Upper lobe of right lung (tissue), 1 donor: ENCODE measurements at regions not wholly inside any gene's neighbourhood (a gene's known extent, or its start where the extent isn't known, plus 50 kb on each side); places are given as distances from the start of the nearest gene placed in this dataset.

Experiments used
- ATAC-seq: fragments of 200-7000 bp; cut with Tn5 transposase; one replicate; pipeline ENCODE4 v1.9.1; 2020; ENCODE audit warnings: mild to moderate bottlenecking, moderate library complexity
- DNase-seq: peaks from one replicate; pipeline ENCODE4 v3.0.0-alpha.2; 2020
- H3K27ac ChIP-seq: fragments of 200-600 bp; one replicate; pipeline ENCODE4 v1.8.0; 2022
- H3K27me3 ChIP-seq: fragments of 200-600 bp; one replicate; pipeline ENCODE4 v1.8.0; 2022; ENCODE audit warnings: mild to moderate bottlenecking
- H3K36me3 ChIP-seq: fragments of 200-600 bp; one replicate; pipeline ENCODE4 v1.8.0; 2022
- H3K4me1 ChIP-seq: fragments of 200-600 bp; one replicate; pipeline ENCODE4 v1.8.0; 2022
- H3K4me3 ChIP-seq: fragments of 200-600 bp; one replicate; pipeline ENCODE4 v1.8.0; 2022; ENCODE audit warnings: mild to moderate bottlenecking
- H3K9me3 ChIP-seq: fragments of 200-600 bp; one replicate; pipeline ENCODE4 v1.8.0; 2022
- intact Hi-C: fragments of 100-400 bp; cut with DNase I; formaldehyde crosslinking; loops from one replicate; pipeline ENCODE4 v1.11.0; 2022
- TF ChIP-seq, protein P1 (sequence below): fragments of 200-600 bp; IDR thresholded peaks from one replicate; pipeline ENCODE4 v1.8.0; 2022; ENCODE audit warnings: antibody characterized with exemption
- donor health status: DM: no; HTN: yes; CAD: no; lungs with severe emphysema.

DNA sequence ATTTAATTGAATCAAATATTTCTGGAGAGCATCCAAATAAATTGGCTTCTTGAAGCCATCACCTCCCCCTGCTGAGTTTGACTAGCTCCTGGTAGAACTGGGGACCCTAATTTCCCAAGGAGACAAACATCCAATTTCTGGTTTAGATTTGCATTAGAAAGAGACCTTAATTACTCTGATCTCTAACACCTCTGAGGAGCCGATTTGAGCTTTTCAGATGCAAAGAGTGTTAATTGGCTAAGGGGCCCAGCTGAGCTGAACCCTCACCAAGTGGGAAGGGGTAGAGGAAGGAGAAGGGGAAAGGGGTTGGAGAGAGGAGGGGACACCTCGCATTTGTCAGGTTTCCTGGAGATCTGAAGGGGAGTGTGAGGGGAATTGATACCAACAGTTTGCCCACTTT lies 145.4 kb upstream of the SHB start:
- Histone ChIP-seq H3K27ac (no peak overlapping the region), H3K27me3 (no peaks in the 10 kb centered on the region), H3K36me3 (no peaks in the 10 kb centered on the region), H3K9me3 (no peaks in the 10 kb centered on the region), H3K4me1 (no peaks in the 10 kb centered on the region), H3K4me3 (no peak overlapping the region)
- no peak for DNase-seq
- TF ChIP-seq, protein P1, sequence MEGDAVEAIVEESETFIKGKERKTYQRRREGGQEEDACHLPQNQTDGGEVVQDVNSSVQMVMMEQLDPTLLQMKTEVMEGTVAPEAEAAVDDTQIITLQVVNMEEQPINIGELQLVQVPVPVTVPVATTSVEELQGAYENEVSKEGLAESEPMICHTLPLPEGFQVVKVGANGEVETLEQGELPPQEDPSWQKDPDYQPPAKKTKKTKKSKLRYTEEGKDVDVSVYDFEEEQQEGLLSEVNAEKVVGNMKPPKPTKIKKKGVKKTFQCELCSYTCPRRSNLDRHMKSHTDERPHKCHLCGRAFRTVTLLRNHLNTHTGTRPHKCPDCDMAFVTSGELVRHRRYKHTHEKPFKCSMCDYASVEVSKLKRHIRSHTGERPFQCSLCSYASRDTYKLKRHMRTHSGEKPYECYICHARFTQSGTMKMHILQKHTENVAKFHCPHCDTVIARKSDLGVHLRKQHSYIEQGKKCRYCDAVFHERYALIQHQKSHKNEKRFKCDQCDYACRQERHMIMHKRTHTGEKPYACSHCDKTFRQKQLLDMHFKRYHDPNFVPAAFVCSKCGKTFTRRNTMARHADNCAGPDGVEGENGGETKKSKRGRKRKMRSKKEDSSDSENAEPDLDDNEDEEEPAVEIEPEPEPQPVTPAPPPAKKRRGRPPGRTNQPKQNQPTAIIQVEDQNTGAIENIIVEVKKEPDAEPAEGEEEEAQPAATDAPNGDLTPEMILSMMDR, result no peak
- intact Hi-C loops, result no loop called here
- no peak for ATAC-seq

DNA sequence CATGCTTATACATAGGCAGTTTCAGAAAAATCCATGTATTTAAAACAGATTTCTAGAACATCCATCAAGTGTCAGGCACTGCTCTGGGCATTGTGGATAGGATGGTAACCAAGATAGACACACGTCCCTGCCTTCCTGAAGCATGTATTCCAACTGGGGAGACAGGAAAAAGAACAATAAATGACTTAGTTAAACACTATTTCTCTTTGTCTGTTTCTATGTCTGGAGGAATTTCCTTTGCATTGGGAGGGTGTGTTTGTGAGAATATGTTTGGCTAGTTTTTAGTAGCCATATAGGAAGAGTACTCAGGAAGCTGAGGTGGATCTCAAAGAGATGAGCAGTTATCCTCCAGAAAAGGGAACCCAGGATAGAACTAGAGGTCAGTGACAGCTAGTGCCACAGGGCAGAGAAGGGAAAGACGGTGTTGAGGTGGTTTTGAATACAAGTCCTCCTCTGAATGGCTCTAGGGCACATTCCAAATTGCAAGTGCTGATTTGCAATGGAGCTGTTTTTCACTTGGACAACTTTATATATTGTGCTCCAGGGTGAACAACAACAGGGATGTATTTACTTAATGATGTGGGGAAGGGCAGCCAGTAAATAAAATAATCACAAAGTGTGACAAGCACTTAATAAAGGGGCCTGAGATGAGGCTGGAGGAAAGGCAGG lies 144.7 kb upstream of the SHB start:
- Histone ChIP-seq H3K36me3 (no peaks in the 10 kb centered on the region), H3K27ac (no peak overlapping the region), H3K27me3 (no peaks in the 10 kb centered on the region), H3K9me3 (no peaks in the 10 kb centered on the region), H3K4me1 (no peaks in the 10 kb centered on the region), H3K4me3 (no peak overlapping the region)
- DNase-seq (no peak), ATAC-seq (no peak)
- TF ChIP-seq, protein P1, result no peak
- intact Hi-C loops, result no loop called here

DNA sequence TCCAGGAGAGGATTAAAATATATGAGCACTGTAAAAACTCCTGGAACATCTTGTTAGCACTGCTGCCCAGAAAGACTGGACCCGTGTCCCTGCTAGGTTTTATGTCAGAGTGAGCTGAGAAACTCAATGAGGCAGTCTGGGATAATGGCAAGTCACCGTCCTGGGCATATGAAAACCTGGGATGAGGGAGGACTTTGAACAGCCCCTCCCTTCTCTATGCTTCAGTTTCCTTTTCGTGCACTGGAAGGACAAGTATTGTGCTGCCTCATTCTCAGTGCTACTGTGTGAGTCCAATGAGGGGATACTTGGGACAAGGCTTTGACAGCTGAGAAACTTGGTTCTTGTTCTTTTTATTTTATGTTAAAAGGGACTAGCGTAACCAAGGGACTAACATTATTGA lies 143.0 kb upstream of the SHB start:
- H3K4me1 ChIP-seq, result no peaks in the 10 kb centered on the region
- H3K36me3 ChIP-seq, result no peaks in the 10 kb centered on the region
- intact Hi-C loops, result no loop called here
- TF ChIP-seq, protein P1, result no peak
- peaks cover 3% of the 10 kb centered on the region for H3K9me3 ChIP-seq
- DNase-seq (no peak), ATAC-seq (no peak)
- no peak overlapping the region for H3K27ac ChIP-seq
- H3K4me3 ChIP-seq, result no peak overlapping the region
- no peaks in the 10 kb centered on the region for H3K27me3 ChIP-seq

DNA sequence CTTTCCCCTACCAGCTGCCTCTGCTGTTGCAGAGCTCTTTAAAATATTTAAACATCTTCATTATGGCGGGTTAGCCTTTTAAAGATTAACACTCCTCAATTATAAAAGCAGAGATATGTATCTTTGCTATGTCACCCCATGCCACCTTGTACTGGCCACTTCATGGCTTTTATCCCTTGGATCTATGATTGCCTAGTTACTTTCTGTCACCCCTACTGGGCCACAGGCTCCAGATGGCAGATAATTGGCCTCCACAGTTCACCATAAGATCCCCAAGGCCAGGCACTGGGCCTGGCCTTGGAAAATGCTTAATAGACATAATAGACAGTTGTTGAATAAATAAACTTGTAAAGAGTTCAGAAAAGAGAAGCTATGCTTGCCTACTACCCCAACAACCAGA lies 142.0 kb upstream of the SHB start:
- intact Hi-C loops, result no loop called here
- Histone ChIP-seq H3K27me3 (no peaks in the 10 kb centered on the region), H3K9me3 (peaks cover 3% of the 10 kb centered on the region), H3K36me3 (no peaks in the 10 kb centered on the region), H3K27ac (no peak overlapping the region), H3K4me3 (no peak overlapping the region), H3K4me1 (no peaks in the 10 kb centered on the region)
- DNase-seq, result no peak
- TF ChIP-seq, protein P1, result no peak
- no peak for ATAC-seq

DNA sequence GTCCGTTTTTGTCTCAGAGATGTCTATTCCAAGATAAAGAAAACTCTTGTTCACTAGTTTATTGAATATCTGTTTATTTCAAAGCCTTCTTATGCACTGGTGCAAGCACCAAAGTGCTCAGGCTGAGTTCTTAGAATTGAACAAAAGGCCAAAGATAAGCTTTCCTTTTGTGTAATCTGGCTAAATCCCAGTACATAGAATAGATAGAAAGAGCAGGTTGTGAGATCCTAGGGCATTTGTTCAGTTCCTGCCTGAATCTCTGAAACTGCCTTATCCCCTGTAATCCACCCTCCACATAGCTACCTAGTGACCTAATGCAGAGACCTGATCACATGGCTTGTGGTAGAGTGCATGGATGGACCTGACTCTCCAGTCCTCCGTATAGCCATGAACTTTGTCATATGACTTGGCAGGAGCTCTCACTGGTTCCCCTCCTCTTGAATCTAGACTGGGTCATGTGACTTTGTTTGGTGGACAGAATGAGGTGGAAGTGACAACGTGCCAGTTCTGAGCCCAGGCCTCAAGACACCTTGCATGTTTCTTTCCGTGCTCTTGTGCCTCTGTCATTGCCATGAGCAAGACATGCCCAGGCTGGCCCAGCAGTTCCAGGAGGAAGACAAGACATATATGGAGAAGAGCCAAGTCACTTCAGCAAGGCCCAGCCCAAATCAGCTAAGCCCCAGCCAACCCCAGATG lies 139.3 kb upstream of the SHB start:
- Histone ChIP-seq H3K27me3 (no peaks in the 10 kb centered on the region), H3K27ac (no peak overlapping the region)
- intact Hi-C loops, result loop anchor here (10.0 kb wide), 1 partner anchor 56 kb away; no protein-coding TSS in a partner anchor

More for the DNA sequence above, 139.3 kb upstream of the SHB start:
- Histone ChIP-seq H3K4me3 (no peak overlapping the region), H3K36me3 (no peaks in the 10 kb centered on the region), H3K9me3 (peaks cover 3% of the 10 kb centered on the region), H3K4me1 (no peaks in the 10 kb centered on the region)
- DNase-seq (no peak), ATAC-seq (peak; percentile 31)
- TF ChIP-seq, protein P1, result no peak
